Epithelial cell of esophagus (primary cell): ENCODE measurements at regions not wholly inside any gene's neighbourhood (a gene's known extent, or its start where the extent isn't known, plus 50 kb on each side); places are given as distances from the start of the nearest gene placed in this dataset.

Experiments used
- DNase-seq: peaks from one replicate; pipeline ENCODE4 v3.0.0; 2010; ENCODE audit warnings: low read depth
- H3K4me3 ChIP-seq: 2 replicates; pipeline ENCODE4 v1.5.1; 2011; ENCODE audit warnings: mild to moderate bottlenecking, low read length, control low read depth
- TF ChIP-seq, protein P1 (sequence below): IDR thresholded peaks from 2 replicates; pipeline ENCODE4 v1.5.1; 2011; ENCODE audit warnings: low read depth, mild to moderate bottlenecking, low read length, control low read depth, inconsistent platforms; ENCODE audit not compliant: insufficient read depth; ENCODE audit errors: missing control alignments

DNA sequence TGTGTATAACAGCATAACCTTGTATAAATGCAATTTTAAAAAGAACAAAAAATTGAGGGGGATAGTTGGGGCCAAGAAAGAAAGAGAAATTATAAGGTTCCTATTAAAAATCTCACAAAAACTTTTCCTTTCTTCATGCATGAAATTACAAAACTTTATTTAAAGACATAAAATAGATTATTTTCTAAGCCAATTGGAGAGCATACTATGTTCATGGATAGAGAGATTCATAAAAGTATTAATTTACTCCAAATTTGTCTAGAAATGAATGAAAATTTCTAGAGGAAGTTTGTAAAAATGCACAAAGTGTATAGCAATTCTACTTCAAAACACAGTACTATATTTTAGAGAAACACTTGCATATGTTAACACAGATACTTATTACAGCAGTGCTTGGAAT is 200.4 kb downstream of the PCSK1 start:
- TF ChIP-seq, protein P1, sequence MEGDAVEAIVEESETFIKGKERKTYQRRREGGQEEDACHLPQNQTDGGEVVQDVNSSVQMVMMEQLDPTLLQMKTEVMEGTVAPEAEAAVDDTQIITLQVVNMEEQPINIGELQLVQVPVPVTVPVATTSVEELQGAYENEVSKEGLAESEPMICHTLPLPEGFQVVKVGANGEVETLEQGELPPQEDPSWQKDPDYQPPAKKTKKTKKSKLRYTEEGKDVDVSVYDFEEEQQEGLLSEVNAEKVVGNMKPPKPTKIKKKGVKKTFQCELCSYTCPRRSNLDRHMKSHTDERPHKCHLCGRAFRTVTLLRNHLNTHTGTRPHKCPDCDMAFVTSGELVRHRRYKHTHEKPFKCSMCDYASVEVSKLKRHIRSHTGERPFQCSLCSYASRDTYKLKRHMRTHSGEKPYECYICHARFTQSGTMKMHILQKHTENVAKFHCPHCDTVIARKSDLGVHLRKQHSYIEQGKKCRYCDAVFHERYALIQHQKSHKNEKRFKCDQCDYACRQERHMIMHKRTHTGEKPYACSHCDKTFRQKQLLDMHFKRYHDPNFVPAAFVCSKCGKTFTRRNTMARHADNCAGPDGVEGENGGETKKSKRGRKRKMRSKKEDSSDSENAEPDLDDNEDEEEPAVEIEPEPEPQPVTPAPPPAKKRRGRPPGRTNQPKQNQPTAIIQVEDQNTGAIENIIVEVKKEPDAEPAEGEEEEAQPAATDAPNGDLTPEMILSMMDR = no peak
- H3K4me3 ChIP-seq = no peak overlapping the region
- no peak for DNase-seq

DNA sequence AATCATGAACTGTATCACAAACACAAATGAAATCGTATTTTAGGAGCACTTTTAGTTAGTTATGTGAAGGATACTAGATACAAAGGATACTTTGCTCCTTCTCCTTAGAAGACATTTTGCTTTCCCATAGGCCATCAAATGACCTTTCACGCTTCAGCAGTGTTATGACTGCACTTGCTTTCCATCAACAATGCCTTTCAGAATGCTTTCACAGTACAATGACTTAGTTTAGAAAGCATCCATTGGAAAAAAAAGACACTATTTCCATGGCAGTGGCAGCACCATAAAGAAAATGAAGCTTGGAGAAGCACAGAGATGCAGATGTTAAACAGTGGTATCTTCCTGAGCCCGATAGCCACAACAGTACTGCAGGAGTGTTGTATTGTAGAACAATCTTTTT is 203.9 kb downstream of the PCSK1 start:
- DNase-seq = no peak
- H3K4me3 ChIP-seq = no peak overlapping the region
- TF ChIP-seq, protein P1 = no peak

- H3K4me3 ChIP-seq = no peak overlapping the region
- peak; percentile 84 for DNase-seq
- TF ChIP-seq, protein P1 = no peak
Measured at GRCh38 chr5:96228408-96228807, 204.6 kb downstream of the PCSK1 start.

DNA sequence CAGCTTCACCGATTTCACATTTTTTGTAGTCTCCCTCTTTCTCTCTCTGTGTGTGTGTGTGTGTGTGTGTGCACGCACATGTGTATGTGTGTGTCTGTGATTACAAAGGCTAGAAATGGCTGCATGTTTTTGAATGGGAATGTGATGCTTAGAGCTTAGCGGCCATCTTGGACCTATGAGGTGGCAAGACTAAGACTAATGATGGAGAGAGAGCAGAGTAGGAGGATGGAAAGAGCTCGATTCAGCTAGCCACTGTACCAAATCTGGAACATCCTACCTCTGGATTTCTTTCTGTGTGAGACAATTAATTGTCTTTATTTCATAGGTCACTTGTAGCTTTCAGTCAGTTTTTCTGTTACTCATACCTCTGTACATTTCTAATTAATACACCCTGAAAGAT is 205.1 kb downstream of the PCSK1 start:
- no peak for DNase-seq
- TF ChIP-seq, protein P1 = no peak
- no peak overlapping the region for H3K4me3 ChIP-seq

DNA sequence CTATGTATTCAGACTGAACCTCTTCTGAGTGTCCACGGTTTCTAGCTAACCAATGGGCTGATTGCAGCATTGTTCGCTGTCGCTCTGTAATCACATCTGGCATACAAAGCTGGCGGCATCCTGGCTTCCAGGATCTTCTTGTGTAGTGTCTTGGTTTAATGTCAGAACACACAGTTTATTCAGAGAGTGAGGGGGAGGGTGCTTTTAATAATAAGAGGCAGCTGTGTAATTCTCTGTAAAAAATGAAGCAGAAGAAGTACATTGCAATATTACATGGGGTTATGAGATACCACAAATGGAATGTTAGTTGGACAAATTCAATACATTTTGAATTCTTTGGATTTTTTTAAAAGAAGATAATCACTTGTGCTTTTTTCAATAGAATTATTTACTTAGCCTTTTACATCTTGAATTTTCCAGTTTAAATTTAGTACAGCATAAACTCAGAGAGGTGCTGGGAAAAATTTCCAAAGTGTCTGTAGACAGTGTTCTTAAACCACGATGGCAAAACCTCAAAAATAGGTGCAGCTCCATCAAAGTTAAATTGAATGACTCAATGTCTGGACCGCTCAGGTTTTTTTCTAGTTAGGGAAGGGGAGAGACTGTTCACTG is 206.0 kb downstream of the PCSK1 start:
- peak; percentile 63 for DNase-seq
- TF ChIP-seq, protein P1 = no peak
- H3K4me3 ChIP-seq = no peak overlapping the region

DNA sequence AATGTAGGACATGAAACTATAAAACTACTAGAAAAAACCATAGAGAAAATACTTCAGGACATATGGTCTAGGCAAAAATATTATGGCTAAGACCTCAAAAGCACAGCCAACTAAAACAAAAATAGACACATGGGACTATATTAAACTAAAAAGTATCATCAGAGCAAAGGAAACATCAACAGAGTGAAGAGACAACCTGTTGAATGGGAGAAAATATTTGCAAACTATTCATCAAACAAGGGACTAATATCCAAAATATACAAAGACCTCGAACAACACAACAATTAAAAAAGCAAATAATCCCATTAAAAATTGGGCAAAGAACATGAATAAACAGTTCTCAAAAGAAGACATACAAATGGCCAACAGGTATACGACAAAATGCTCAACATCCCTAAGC is 210.9 kb downstream of the PCSK1 start:
- no peak for DNase-seq
- TF ChIP-seq, protein P1 = no peak
- no peak overlapping the region for H3K4me3 ChIP-seq

- TF ChIP-seq, protein P1 = no peak
- H3K4me3 ChIP-seq = no peak overlapping the region
- peak; percentile 86 for DNase-seq
Measured at GRCh38 chr5:96220610-96221390, 212.2 kb downstream of the PCSK1 start.
